ENCODE measurements at regions not wholly inside any gene's neighbourhood (a gene's known extent, or its start where the extent isn't known, plus 50 kb on each side); places are given as distances from the start of the nearest gene placed in this dataset.

DNA sequence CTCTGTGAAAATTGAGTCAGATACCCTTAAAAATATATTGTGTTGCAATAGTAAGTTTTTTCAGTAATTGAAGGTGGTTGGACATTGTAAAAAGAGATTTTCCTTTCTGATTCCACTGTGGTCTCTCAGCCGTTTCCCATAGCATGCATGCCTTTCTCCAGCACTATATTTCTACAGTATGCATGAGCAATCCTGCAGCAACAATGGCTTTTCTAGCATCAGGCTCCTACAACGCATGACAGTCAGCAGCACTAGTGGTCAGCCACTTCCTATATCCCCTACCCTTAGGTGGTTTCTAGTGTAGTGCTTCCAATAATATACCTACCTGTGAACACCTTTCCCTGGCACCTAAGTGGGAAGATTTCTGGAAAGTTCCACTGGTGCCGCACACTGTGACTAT is 55.4 kb upstream of the SNRPN start:
- DNase-seq (ENCODE audit: low read depth, low spot score) = no peak
- TF ChIP-seq, protein P1, sequence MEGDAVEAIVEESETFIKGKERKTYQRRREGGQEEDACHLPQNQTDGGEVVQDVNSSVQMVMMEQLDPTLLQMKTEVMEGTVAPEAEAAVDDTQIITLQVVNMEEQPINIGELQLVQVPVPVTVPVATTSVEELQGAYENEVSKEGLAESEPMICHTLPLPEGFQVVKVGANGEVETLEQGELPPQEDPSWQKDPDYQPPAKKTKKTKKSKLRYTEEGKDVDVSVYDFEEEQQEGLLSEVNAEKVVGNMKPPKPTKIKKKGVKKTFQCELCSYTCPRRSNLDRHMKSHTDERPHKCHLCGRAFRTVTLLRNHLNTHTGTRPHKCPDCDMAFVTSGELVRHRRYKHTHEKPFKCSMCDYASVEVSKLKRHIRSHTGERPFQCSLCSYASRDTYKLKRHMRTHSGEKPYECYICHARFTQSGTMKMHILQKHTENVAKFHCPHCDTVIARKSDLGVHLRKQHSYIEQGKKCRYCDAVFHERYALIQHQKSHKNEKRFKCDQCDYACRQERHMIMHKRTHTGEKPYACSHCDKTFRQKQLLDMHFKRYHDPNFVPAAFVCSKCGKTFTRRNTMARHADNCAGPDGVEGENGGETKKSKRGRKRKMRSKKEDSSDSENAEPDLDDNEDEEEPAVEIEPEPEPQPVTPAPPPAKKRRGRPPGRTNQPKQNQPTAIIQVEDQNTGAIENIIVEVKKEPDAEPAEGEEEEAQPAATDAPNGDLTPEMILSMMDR (conservative IDR thresholded peaks at IDR 0.05) = no peak
- Mint-ChIP-seq H3K4me1 (peaks cover 11% of the 10 kb centered on the region), H3K4me3 (no peak overlapping the region), H3K9me3 (peaks cover 10% of the 10 kb centered on the region), H3K27me3 (ENCODE audit: low read depth) (no peaks in the 10 kb centered on the region), H3K36me3 (ENCODE audit: low read depth) (peaks cover 8% of the 10 kb centered on the region), H3K27ac (ENCODE audit: unreplicated experiment) (no peak overlapping the region)

DNA sequence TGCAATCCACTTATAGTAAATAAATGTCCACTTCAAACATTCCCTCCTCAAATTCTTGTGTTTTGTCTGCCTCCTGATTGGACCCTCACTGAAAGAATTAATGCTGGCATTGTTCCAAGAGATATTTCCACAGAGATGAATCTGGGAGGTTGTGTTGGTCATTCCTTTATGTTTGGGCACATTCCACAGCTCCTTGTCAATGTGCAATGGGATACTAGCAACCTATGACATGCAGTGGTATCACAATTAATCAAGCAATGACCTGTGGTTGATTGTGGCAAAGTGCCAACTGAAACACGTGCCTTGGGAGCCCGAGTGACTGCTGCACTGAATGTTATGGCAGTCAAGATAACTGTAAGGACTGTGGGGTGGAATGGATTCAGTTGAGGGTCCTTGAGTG is 55.0 kb upstream of the SNRPN start:
- H3K27me3 Mint-ChIP-seq (ENCODE audit: low read depth) = no peaks in the 10 kb centered on the region
- no peak overlapping the region for H3K4me3 Mint-ChIP-seq
- peaks cover 11% of the 10 kb centered on the region for H3K4me1 Mint-ChIP-seq
- TF ChIP-seq, protein P1 (conservative IDR thresholded peaks at IDR 0.05) = no peak
- H3K36me3 Mint-ChIP-seq (ENCODE audit: low read depth) = peaks cover 8% of the 10 kb centered on the region
- peaks cover 10% of the 10 kb centered on the region for H3K9me3 Mint-ChIP-seq
- no peak for DNase-seq (ENCODE audit: low read depth, low spot score)
- H3K27ac Mint-ChIP-seq (ENCODE audit: unreplicated experiment) = no peak overlapping the region

DNA sequence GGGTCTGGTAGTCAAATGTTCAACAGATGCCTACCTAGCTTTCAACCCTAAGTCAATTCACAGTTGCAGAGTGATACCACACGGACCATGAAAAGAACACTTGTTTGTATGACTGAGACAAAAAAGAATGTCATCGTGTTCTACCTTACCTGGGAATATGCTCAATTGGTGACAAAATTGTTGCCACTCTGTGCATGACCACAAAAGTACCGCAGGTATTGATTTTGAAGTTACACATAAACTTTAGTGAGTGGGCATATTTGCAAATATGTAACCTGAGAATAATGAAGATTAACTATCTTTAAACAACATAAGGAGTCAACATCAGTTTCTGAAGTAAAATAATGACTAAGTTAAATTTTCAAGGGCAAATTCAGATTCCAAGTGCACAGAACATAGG is 53.4 kb upstream of the SNRPN start:
- peaks cover 11% of the 10 kb centered on the region for H3K9me3 Mint-ChIP-seq
- H3K4me1 Mint-ChIP-seq = peaks cover 13% of the 10 kb centered on the region
- TF ChIP-seq, protein P1 (conservative IDR thresholded peaks at IDR 0.05) = no peak
- no peaks in the 10 kb centered on the region for H3K27me3 Mint-ChIP-seq (ENCODE audit: low read depth)
- H3K36me3 Mint-ChIP-seq (ENCODE audit: low read depth) = peaks cover 5% of the 10 kb centered on the region
- no peak overlapping the region for H3K27ac Mint-ChIP-seq (ENCODE audit: unreplicated experiment)
- no peak overlapping the region for H3K4me3 Mint-ChIP-seq
- no peak for DNase-seq (ENCODE audit: low read depth, low spot score)

Measured in neural crest cell (in vitro differentiated cells).